Progenitor cell of endocrine pancreas (in vitro differentiated cells): ENCODE measurements at regions not wholly inside any gene's neighbourhood (a gene's known extent, or its start where the extent isn't known, plus 50 kb on each side); places are given as distances from the start of the nearest gene placed in this dataset.

Source experiments
- DNase-seq: peaks from one replicate; pipeline ENCODE4 v3.0.0; 2021; ENCODE audit warnings: low spot score; ENCODE audit not compliant: unreplicated experiment
- H3K27ac Mint-ChIP-seq: 2 replicates; pipeline ENCODE4 v1.8.0; 2021; ENCODE audit warnings: mild to moderate bottlenecking, moderate library complexity, mixed read lengths
- H3K27me3 Mint-ChIP-seq: 2 replicates; pipeline ENCODE4 v1.8.0; 2021; ENCODE audit warnings: mixed read lengths
- H3K36me3 Mint-ChIP-seq: 2 replicates; pipeline ENCODE4 v1.8.0; 2022; ENCODE audit warnings: mixed read lengths; ENCODE audit not compliant: insufficient read depth
- H3K4me1 Mint-ChIP-seq: 2 replicates; pipeline ENCODE4 v1.8.0; 2021; ENCODE audit warnings: low read depth, mixed read lengths
- H3K4me3 Mint-ChIP-seq: 2 replicates; pipeline ENCODE4 v1.8.0; 2021; ENCODE audit warnings: low read depth, mild to moderate bottlenecking, moderate library complexity, mixed read lengths
- H3K9me3 Mint-ChIP-seq: 2 replicates; pipeline ENCODE4 v1.8.0; 2021; ENCODE audit warnings: low read depth, mixed read lengths
- CTCF ChIP-seq: fragments of 200-600 bp; sonication (generic); IDR thresholded peaks from one replicate; pipeline ENCODE4 v1.5.0; 2021; ENCODE audit warnings: antibody characterized with exemption, mild to moderate bottlenecking; ENCODE audit not compliant: unreplicated experiment

GRCh38 chr1:56137090-56137489 is 442.3 kb downstream of the PLPP3 start:
- DNase-seq = no peak
- Mint-ChIP-seq H3K4me1 (peaks cover 3% of the 10 kb centered on the region), H3K4me3 (no peak overlapping the region), H3K27me3 (peaks cover 5% of the 10 kb centered on the region), H3K27ac (no peak overlapping the region), H3K36me3 (no peaks in the 10 kb centered on the region), H3K9me3 (no peaks in the 10 kb centered on the region)
- TF ChIP-seq CTCF = no peak

- no peak for DNase-seq
- no peak for TF ChIP-seq CTCF
- Mint-ChIP-seq H3K36me3 (no peaks in the 10 kb centered on the region), H3K27ac (no peak overlapping the region), H3K4me3 (no peak overlapping the region), H3K27me3 (peaks cover 3% of the 10 kb centered on the region), H3K4me1 (peaks cover 3% of the 10 kb centered on the region), H3K9me3 (no peaks in the 10 kb centered on the region)
Measured at GRCh38 chr1:56135864-56136147, 443.6 kb downstream of the PLPP3 start.

GRCh38 chr1:56135069-56135863 is 444.1 kb downstream of the PLPP3 start:
- Mint-ChIP-seq H3K4me1 (peaks cover 3% of the 10 kb centered on the region), H3K27me3 (peaks cover 3% of the 10 kb centered on the region), H3K9me3 (no peaks in the 10 kb centered on the region), H3K27ac (no peak overlapping the region), H3K36me3 (no peaks in the 10 kb centered on the region), H3K4me3 (no peak overlapping the region)
- DNase-seq = no peak
- TF ChIP-seq CTCF = no peak

- Mint-ChIP-seq H3K9me3 (no peaks in the 10 kb centered on the region), H3K27ac (no peak overlapping the region)
- DNase-seq = no peak
Measured at GRCh38 chr1:56133522-56134472, 445.6 kb downstream of the PLPP3 start.

More at GRCh38 chr1:56133522-56134472, 445.6 kb downstream of the PLPP3 start:
- Mint-ChIP-seq H3K27me3 (peaks cover 3% of the 10 kb centered on the region), H3K4me3 (no peak overlapping the region), H3K36me3 (no peaks in the 10 kb centered on the region), H3K4me1 (peaks cover 2% of the 10 kb centered on the region)
- no peak for TF ChIP-seq CTCF
